ENCODE measurements at regions not wholly inside any gene's neighbourhood (a gene's known extent, or its start where the extent isn't known, plus 50 kb on each side); places are given as distances from the start of the nearest gene placed in this dataset.

- Histone ChIP-seq H3K27me3 (ENCODE audit: control insufficient read depth, insufficient read depth, low read length) (no peaks in the 10 kb centered on the region), H3K4me3 (ENCODE audit: low read depth in 2 of 2, low read length in 2 of 2) (no peak overlapping the region), H3K27ac (ENCODE audit: low read length) (no peak overlapping the region), H3K36me3 (ENCODE audit: control insufficient read depth, insufficient read depth, low read length) (no peaks in the 10 kb centered on the region), H3K9me3 (ENCODE audit: control insufficient read depth, insufficient read depth, low read depth, low read length) (no peaks in the 10 kb centered on the region), H3K4me1 (ENCODE audit: control insufficient read depth, insufficient read depth, low read length) (peaks cover 3% of the 10 kb centered on the region; the same call in 1 of the 2 replicates)
- CTCF ChIA-PET, result no interaction called here
- intact Hi-C loops (cut with micrococcal nuclease; ENCODE audit: unreplicated experiment), result no loop called here
- POLR2A ChIA-PET, result no interaction called here
- DNase-seq (ENCODE audit: low read depth, low spot score), result no peak
- TF ChIP-seq, protein P1, sequence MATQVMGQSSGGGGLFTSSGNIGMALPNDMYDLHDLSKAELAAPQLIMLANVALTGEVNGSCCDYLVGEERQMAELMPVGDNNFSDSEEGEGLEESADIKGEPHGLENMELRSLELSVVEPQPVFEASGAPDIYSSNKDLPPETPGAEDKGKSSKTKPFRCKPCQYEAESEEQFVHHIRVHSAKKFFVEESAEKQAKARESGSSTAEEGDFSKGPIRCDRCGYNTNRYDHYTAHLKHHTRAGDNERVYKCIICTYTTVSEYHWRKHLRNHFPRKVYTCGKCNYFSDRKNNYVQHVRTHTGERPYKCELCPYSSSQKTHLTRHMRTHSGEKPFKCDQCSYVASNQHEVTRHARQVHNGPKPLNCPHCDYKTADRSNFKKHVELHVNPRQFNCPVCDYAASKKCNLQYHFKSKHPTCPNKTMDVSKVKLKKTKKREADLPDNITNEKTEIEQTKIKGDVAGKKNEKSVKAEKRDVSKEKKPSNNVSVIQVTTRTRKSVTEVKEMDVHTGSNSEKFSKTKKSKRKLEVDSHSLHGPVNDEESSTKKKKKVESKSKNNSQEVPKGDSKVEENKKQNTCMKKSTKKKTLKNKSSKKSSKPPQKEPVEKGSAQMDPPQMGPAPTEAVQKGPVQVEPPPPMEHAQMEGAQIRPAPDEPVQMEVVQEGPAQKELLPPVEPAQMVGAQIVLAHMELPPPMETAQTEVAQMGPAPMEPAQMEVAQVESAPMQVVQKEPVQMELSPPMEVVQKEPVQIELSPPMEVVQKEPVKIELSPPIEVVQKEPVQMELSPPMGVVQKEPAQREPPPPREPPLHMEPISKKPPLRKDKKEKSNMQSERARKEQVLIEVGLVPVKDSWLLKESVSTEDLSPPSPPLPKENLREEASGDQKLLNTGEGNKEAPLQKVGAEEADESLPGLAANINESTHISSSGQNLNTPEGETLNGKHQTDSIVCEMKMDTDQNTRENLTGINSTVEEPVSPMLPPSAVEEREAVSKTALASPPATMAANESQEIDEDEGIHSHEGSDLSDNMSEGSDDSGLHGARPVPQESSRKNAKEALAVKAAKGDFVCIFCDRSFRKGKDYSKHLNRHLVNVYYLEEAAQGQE (IDR thresholded peaks at IDR 0.05; ENCODE audit: insufficient read depth in 1 of 2, low read depth in 2 of 2, low read length in 1 of 2), result no peak
- TF ChIP-seq, protein P2, sequence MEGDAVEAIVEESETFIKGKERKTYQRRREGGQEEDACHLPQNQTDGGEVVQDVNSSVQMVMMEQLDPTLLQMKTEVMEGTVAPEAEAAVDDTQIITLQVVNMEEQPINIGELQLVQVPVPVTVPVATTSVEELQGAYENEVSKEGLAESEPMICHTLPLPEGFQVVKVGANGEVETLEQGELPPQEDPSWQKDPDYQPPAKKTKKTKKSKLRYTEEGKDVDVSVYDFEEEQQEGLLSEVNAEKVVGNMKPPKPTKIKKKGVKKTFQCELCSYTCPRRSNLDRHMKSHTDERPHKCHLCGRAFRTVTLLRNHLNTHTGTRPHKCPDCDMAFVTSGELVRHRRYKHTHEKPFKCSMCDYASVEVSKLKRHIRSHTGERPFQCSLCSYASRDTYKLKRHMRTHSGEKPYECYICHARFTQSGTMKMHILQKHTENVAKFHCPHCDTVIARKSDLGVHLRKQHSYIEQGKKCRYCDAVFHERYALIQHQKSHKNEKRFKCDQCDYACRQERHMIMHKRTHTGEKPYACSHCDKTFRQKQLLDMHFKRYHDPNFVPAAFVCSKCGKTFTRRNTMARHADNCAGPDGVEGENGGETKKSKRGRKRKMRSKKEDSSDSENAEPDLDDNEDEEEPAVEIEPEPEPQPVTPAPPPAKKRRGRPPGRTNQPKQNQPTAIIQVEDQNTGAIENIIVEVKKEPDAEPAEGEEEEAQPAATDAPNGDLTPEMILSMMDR (IDR thresholded peaks at IDR 0.05), result no peak
- TF ChIP-seq SIN3A (IDR thresholded peaks at IDR 0.05; ENCODE audit: borderline replicate concordance, insufficient read depth, low read depth, low read length) (no peak), TCF7L2 (IDR thresholded peaks at IDR 0.05; ENCODE audit: low read depth, low read length) (no peak), POLR2AphosphoS5 (IDR thresholded peaks at IDR 0.05; ENCODE audit: low read depth, low read length) (no peak)
- in situ Hi-C loops (cut with HindIII; ENCODE audit: low pct_unique_long_range_greater_than_20kb, low sequenced_read_pairs), result no loop called here
- no peak for ATAC-seq
- no TSS peak for BruUV-seq (replicated peaks)
These were observed 54.0 kb upstream of the PTPRK start for GRCh38 chr6:128574402-128574801.

- ChIA-PET POLR2A (no interaction called here), CTCF (no interaction called here)
- Histone ChIP-seq H3K36me3 (ENCODE audit: control insufficient read depth, insufficient read depth, low read length) (no peaks in the 10 kb centered on the region), H3K4me3 (ENCODE audit: low read depth in 2 of 2, low read length in 2 of 2) (no peak overlapping the region), H3K27me3 (ENCODE audit: control insufficient read depth, insufficient read depth, low read length) (no peaks in the 10 kb centered on the region), H3K27ac (ENCODE audit: low read length) (no peak overlapping the region), H3K9me3 (ENCODE audit: control insufficient read depth, insufficient read depth, low read depth, low read length) (no peaks in the 10 kb centered on the region), H3K4me1 (ENCODE audit: control insufficient read depth, insufficient read depth, low read length) (peaks cover 3% of the 10 kb centered on the region; the same call in 1 of the 2 replicates)
- no peak for TF ChIP-seq TCF7L2 (IDR thresholded peaks at IDR 0.05; ENCODE audit: low read depth, low read length)
- no peak for TF ChIP-seq SIN3A (IDR thresholded peaks at IDR 0.05; ENCODE audit: borderline replicate concordance, insufficient read depth, low read depth, low read length)
- TF ChIP-seq, protein P1 (IDR thresholded peaks at IDR 0.05; ENCODE audit: insufficient read depth in 1 of 2, low read depth in 2 of 2, low read length in 1 of 2), result no peak
- TF ChIP-seq, protein P2 (IDR thresholded peaks at IDR 0.05), result no peak
- no peak for TF ChIP-seq POLR2AphosphoS5 (IDR thresholded peaks at IDR 0.05; ENCODE audit: low read depth, low read length)
- DNase-seq (ENCODE audit: low read depth, low spot score) (no peak), ATAC-seq (no peak)
- BruUV-seq (replicated peaks), result no TSS peak
- intact Hi-C loops (cut with micrococcal nuclease; ENCODE audit: unreplicated experiment) (no loop called here), in situ Hi-C loops (cut with HindIII; ENCODE audit: low pct_unique_long_range_greater_than_20kb, low sequenced_read_pairs) (no loop called here)
These were observed 52.6 kb upstream of the PTPRK start for GRCh38 chr6:128573036-128573435.

All from Panc1 (cell line).